Jurkat, Clone E6-1 (cell line): ENCODE measurements at regions not wholly inside any gene's neighbourhood (a gene's known extent, or its start where the extent isn't known, plus 50 kb on each side); places are given as distances from the start of the nearest gene placed in this dataset.

ENCODE experiments used
- DNase-seq: peaks from one replicate; pipeline ENCODE4 v3.0.0-alpha.2; 2011; ENCODE audit warnings: low read depth, low spot score
- H3K4me3 ChIP-seq: 2 replicates; pipeline ENCODE4 v1.5.1; 2011; ENCODE audit warnings: mild to moderate bottlenecking, low read length, control low read depth, moderate library complexity

GRCh38 chr4:126209147-126209546, 894.4 kb downstream of the FAT4 start:
- DNase-seq: no peak
- no peak overlapping the region for H3K4me3 ChIP-seq

GRCh38 chr4:126213996-126214395, 899.2 kb downstream of the FAT4 start:
- no peak overlapping the region for H3K4me3 ChIP-seq

GRCh38 chr4:126215759-126216158, 901.0 kb downstream of the FAT4 start:
- DNase-seq: no peak
- H3K4me3 ChIP-seq: no peak overlapping the region

More at GRCh38 chr4:126213996-126214395, 899.2 kb downstream of the FAT4 start:
- DNase-seq: no peak

GRCh38 chr4:126216611-126217010, 901.9 kb downstream of the FAT4 start:
- DNase-seq: no peak
- no peak overlapping the region for H3K4me3 ChIP-seq

GRCh38 chr4:126221282-126221681, 906.5 kb downstream of the FAT4 start:
- no peak overlapping the region for H3K4me3 ChIP-seq
- no peak for DNase-seq

GRCh38 chr4:126221717-126222340, 907.1 kb downstream of the FAT4 start:
- no peak overlapping the region for H3K4me3 ChIP-seq
- DNase-seq: no peak

- no peak overlapping the region for H3K4me3 ChIP-seq
- peak; percentile 18 for DNase-seq
Measured at GRCh38 chr4:126223784-126224407, 909.1 kb downstream of the FAT4 start.

- no peak overlapping the region for H3K4me3 ChIP-seq
- no peak for DNase-seq
Measured at GRCh38 chr4:126227428-126227827, 912.7 kb downstream of the FAT4 start.

GRCh38 chr4:126230269-126230668, 915.5 kb downstream of the FAT4 start:
- no peak for DNase-seq

GRCh38 chr4:126233483-126233882, 918.7 kb downstream of the FAT4 start:
- DNase-seq: no peak

More at GRCh38 chr4:126230269-126230668, 915.5 kb downstream of the FAT4 start:
- H3K4me3 ChIP-seq: no peak overlapping the region

GRCh38 chr4:126238013-126238412, 923.3 kb downstream of the FAT4 start:
- H3K4me3 ChIP-seq: no peak overlapping the region
- no peak for DNase-seq

More at GRCh38 chr4:126233483-126233882, 918.7 kb downstream of the FAT4 start:
- no peak overlapping the region for H3K4me3 ChIP-seq

- DNase-seq: no peak
- no peak overlapping the region for H3K4me3 ChIP-seq
Measured at GRCh38 chr4:126241634-126242033, 926.9 kb downstream of the FAT4 start.

GRCh38 chr4:126242679-126243390, 928.1 kb downstream of the FAT4 start:
- no peak overlapping the region for H3K4me3 ChIP-seq
- peak; percentile 2 for DNase-seq

GRCh38 chr4:126247409-126247808, 932.7 kb downstream of the FAT4 start:
- H3K4me3 ChIP-seq: no peak overlapping the region
- no peak for DNase-seq

GRCh38 chr4:126250006-126250405, 935.3 kb downstream of the FAT4 start:
- no peak for DNase-seq
- H3K4me3 ChIP-seq: no peak overlapping the region

- DNase-seq: no peak
- H3K4me3 ChIP-seq: no peak overlapping the region
Measured at GRCh38 chr4:126251169-126251568, 936.4 kb downstream of the FAT4 start.

GRCh38 chr4:126262665-126263064, 947.9 kb downstream of the FAT4 start:
- H3K4me3 ChIP-seq: no peak overlapping the region

GRCh38 chr4:126264839-126265238, 950.1 kb downstream of the FAT4 start:
- no peak for DNase-seq
- no peak overlapping the region for H3K4me3 ChIP-seq

More at GRCh38 chr4:126262665-126263064, 947.9 kb downstream of the FAT4 start:
- DNase-seq: no peak

- DNase-seq: no peak
Measured at GRCh38 chr4:126265888-126266287, 951.1 kb downstream of the FAT4 start.

GRCh38 chr4:126267689-126268088, 952.9 kb downstream of the FAT4 start:
- DNase-seq: no peak
- H3K4me3 ChIP-seq: no peak overlapping the region

More at GRCh38 chr4:126265888-126266287, 951.1 kb downstream of the FAT4 start:
- no peak overlapping the region for H3K4me3 ChIP-seq
